BE2C (cell line): ENCODE measurements at regions not wholly inside any gene's neighbourhood (a gene's known extent, or its start where the extent isn't known, plus 50 kb on each side); places are given as distances from the start of the nearest gene placed in this dataset.
"Not testable (repeated sequence)": the region's sequence is repeated elsewhere in the genome, so short reads cannot be mapped to it uniquely, and the experiment has no call there.

ENCODE experiments used
- DNase-seq: peaks from one replicate; pipeline ENCODE4 v3.0.0-alpha.2; 2020
- H3K27me3 ChIP-seq: fragments of 250-450 bp; sonication (Bioruptor Pico); 2 replicates; pipeline ENCODE4 v1.5.1; 2020; ENCODE audit warnings: mild to moderate bottlenecking
- H3K36me3 ChIP-seq: fragments of 250-450 bp; sonication (Bioruptor Pico); 2 replicates; pipeline ENCODE4 v1.5.1; 2020; ENCODE audit warnings: mild to moderate bottlenecking
- H3K4me1 ChIP-seq: fragments of 250-450 bp; sonication (Bioruptor Pico); 2 replicates; pipeline ENCODE4 v1.5.1; 2020
- H3K4me3 ChIP-seq: 2 replicates; pipeline ENCODE4 v1.5.1; 2011; ENCODE audit warnings: low read depth, low read length
- H3K9me3 ChIP-seq: fragments of 250-450 bp; sonication (Bioruptor Pico); 2 replicates; pipeline ENCODE4 v1.5.1; 2020
- TF ChIP-seq, protein P1 (sequence below): IDR thresholded peaks from 2 replicates; pipeline ENCODE4 v1.5.1; 2012; ENCODE audit warnings: mild to moderate bottlenecking, low read depth, low read length

DNA sequence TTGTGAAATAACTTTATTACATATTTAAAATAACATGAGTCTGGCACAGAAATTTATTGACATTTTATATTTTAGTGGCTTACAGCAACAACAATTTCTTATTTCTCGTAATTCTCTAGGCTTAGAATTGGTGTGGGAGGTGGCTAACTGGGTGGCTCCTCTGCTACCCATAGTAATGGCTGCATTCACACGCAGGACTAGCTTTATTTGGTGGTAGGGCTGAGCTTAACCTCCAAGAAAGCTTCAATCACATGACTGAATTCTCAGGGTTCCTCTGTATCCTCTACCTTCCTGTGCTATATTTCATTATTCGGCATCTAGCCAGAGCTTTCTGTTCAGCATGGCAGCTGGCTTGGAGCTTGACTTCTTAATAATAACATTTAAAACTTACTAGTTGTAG lies 138.8 kb downstream of the ZWINT start:
- H3K4me3 ChIP-seq: no peak overlapping the region
- no peaks in the 10 kb centered on the region for H3K27me3 ChIP-seq
- no peaks in the 10 kb centered on the region for H3K4me1 ChIP-seq
- DNase-seq: no peak
- H3K9me3 ChIP-seq: no peaks in the 10 kb centered on the region
- H3K36me3 ChIP-seq: no peaks in the 10 kb centered on the region
- TF ChIP-seq, protein P1, sequence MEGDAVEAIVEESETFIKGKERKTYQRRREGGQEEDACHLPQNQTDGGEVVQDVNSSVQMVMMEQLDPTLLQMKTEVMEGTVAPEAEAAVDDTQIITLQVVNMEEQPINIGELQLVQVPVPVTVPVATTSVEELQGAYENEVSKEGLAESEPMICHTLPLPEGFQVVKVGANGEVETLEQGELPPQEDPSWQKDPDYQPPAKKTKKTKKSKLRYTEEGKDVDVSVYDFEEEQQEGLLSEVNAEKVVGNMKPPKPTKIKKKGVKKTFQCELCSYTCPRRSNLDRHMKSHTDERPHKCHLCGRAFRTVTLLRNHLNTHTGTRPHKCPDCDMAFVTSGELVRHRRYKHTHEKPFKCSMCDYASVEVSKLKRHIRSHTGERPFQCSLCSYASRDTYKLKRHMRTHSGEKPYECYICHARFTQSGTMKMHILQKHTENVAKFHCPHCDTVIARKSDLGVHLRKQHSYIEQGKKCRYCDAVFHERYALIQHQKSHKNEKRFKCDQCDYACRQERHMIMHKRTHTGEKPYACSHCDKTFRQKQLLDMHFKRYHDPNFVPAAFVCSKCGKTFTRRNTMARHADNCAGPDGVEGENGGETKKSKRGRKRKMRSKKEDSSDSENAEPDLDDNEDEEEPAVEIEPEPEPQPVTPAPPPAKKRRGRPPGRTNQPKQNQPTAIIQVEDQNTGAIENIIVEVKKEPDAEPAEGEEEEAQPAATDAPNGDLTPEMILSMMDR: no peak

DNA sequence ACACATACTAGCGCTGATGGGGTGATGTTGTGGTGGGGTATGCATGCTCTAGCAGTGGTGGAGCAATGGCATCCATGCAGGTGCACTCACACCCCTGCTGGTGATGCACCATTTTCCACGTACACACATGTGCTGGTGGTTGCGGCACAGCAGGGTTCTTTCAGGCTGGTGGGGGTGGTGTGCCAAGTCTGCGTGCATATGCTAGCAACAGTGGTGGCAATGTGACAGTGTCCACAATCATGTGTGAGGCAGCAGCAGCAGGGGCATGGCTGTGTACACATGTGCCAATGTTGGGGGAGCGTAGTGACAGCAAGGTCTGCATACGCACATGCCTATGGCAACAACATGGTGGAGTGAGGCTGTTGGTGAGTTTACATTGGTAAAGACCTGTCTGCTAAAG lies 148.1 kb downstream of the ZWINT start:
- DNase-seq: no peak
- Histone ChIP-seq H3K4me3 (no peak overlapping the region), H3K9me3 (no peaks in the 10 kb centered on the region), H3K36me3 (no peaks in the 10 kb centered on the region), H3K4me1 (no peaks in the 10 kb centered on the region), H3K27me3 (no peaks in the 10 kb centered on the region)
- TF ChIP-seq, protein P1: no peak

DNA sequence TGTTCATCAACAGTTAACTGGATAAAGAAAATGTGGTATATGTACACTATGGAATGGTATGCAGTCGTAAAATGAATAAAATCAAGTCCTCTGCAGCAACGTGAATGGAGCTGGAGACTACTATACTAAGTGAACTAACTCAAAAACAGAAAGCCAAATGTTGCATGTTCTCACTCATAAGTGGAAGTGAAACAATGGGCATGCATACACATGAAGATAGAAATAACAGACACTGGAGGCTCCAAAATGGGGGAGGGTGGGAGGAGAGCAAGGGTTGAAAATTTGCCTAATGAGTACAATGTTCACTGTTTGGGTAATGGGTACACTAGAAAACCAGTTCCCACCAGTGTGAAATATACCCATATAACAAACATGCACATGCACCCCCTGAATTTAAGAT lies 179.5 kb downstream of the ZWINT start:
- no peaks in the 10 kb centered on the region for H3K36me3 ChIP-seq
- no peaks in the 10 kb centered on the region for H3K27me3 ChIP-seq
- no peaks in the 10 kb centered on the region for H3K4me1 ChIP-seq
- DNase-seq: no peak
- H3K9me3 ChIP-seq: no peaks in the 10 kb centered on the region
- TF ChIP-seq, protein P1: no peak
- H3K4me3 ChIP-seq: no peak overlapping the region

DNA sequence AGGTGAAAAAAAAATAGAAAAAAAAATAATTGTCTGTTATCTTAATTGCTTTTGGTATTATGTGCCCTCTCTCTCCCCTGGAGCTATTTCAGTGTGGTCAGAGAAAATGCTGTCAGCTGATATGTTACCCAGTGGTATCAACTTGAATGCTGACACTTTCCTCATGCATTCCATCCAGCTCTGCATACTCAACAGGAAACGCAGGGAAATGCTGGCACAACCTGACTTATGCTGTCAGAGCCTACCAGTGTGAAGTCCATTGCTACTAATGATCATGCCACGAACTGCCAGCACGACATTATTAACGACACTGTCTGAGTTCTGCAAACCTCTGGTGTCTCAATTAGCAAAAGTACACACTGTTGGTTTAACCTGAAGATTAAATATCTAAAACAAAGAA lies 182.8 kb downstream of the ZWINT start:
- TF ChIP-seq, protein P1: no peak
- H3K9me3 ChIP-seq: no peaks in the 10 kb centered on the region
- H3K27me3 ChIP-seq: no peaks in the 10 kb centered on the region
- no peaks in the 10 kb centered on the region for H3K4me1 ChIP-seq
- DNase-seq: no peak
- no peaks in the 10 kb centered on the region for H3K36me3 ChIP-seq
- no peak overlapping the region for H3K4me3 ChIP-seq

DNA sequence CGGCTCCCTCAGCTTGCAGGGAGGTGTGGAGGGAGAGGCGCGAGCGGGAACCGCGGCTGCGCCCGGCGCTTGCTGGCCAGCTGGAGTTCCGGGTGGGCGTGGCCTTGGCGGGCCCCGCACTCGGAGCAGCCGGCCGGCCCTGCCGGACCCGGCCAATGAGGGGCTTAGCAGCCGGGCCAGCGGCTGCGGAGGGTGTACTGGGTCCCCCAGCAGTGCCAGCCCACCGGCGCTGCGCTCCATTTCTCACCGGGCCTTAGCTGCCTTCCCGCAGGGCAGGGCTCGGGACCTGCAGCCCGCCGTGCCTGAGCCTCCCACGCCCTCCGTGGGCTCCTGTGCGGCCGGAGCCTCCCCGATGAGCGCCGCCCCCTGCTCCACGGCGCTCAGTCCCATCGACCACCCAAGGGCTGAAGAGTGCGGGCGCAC lies 206.0 kb downstream of the ZWINT start:
- H3K36me3 ChIP-seq, H3K4me1 ChIP-seq, DNase-seq, H3K4me3 ChIP-seq, H3K9me3 ChIP-seq, H3K27me3 ChIP-seq: not testable (repeated sequence)

DNA sequence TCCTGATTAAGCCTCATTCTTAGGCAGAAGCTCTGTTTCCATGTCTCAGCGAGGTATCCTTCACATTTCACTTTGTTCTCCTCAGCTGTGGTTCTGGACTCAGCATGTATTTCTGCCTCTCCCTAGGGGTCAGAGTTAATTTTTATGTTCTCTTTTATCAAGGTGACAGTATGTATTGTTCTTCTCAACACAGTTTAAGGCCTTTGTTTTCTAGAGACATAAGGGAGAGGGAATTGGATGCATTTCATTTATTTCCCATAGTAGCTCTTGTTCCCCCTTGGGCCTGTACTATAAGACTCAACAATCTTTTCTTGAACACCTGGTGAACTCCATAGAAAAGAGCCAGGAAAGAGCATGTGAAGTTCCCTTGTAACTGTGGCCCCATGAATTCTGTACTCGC lies 214.3 kb downstream of the ZWINT start:
- no peak for DNase-seq
- H3K36me3 ChIP-seq: no peaks in the 10 kb centered on the region
- TF ChIP-seq, protein P1: no peak
- no peaks in the 10 kb centered on the region for H3K9me3 ChIP-seq
- H3K4me1 ChIP-seq: no peaks in the 10 kb centered on the region
- no peaks in the 10 kb centered on the region for H3K27me3 ChIP-seq
- no peak overlapping the region for H3K4me3 ChIP-seq

DNA sequence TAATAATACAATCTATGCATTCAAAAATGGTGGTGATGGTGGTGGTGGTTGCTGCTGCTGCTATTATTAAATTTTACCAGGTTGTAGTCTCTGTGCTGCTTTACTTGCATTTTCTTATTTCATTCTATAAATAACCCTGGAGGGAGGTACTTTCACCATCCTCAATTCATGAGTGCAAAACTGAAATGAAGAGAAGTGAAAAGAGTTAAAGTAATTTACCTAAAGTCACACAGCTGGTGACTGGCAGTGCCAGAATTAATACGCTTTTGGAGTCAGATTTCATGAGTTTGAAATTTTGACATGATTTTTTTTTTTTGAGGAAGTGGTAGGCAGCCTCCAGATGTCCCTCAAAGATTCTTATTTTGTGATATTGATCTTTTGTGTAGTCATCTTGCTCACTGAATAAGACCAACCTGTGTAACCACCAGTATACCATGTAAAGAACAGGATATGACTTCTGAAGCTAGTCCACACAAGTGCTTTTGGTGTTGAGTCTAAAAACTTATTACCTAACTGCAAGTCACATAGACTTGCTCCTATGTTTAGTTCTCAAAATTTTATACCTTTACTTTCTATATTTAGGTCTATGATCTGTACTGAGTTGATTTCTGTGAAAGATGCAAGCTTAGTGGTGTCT lies 218.8 kb downstream of the ZWINT start:
- Histone ChIP-seq H3K4me1 (no peaks in the 10 kb centered on the region), H3K4me3 (no peak overlapping the region), H3K27me3 (no peaks in the 10 kb centered on the region), H3K9me3 (no peaks in the 10 kb centered on the region), H3K36me3 (no peaks in the 10 kb centered on the region)
- TF ChIP-seq, protein P1: no peak
- DNase-seq: no peak
